A549 (cell line): ENCODE measurements at regions not wholly inside any gene's neighbourhood (a gene's known extent, or its start where the extent isn't known, plus 50 kb on each side); places are given as distances from the start of the nearest gene placed in this dataset.

Source experiments
- ATAC-seq, 2 experiments: fragments of 200-7000 bp in 1 of 2; fragments of >200 bp in 1 of 2; cut with Nextera tagmentation in 1 of 2; cut with Tn5 transposase in 1 of 2; 3 replicates each; pipeline versions ENCODE4 v1.8.0 to v1.9.1; 2018 to 2020; ENCODE audit warnings: mild to moderate bottlenecking in 1 of 2, moderate library complexity in 1 of 2
- CTCF ChIA-PET: fragments of 300-600 bp; sonication (Branson Sonifier 250); formaldehyde crosslinking; extraction: SDS; loops from one replicate; lab custom pipeline; 2021; ENCODE audit warnings: antibody characterized with exemption, inconsistent platforms; lab: Yijun Ruan, JAX
- POLR2A ChIA-PET: fragments of 350-600 bp; formaldehyde crosslinking; extraction: SDS; loops from one replicate; lab custom pipeline; 2021; ENCODE audit warnings: antibody characterized with exemption, inconsistent platforms; lab: Yijun Ruan, JAX
- DNase-seq, 2 experiments: peaks; one replicate each; pipeline versions ENCODE4 v3.0.0 to v3.0.0-alpha.2; 2011 to 2016; ENCODE audit warnings: low read depth in 1 of 2, low spot score in 1 of 2
- FAIRE-seq: peaks from 2 replicates; lab custom pipeline; 2011; peaks lifted over from hg19 to GRCh38; lab: Jason Lieb, UNC
- H3K27ac ChIP-seq, 2 experiments: fragments of >200 bp; sonication (Bioruptor Twin); formaldehyde crosslinking; 3 replicates each; pipeline ENCODE4 v1.5.1; 2016 to 2017
- H3K4me1 ChIP-seq: fragments of >200 bp; sonication (Bioruptor Twin); formaldehyde crosslinking; 3 replicates; pipeline ENCODE4 v1.6.1; 2016
- H3K4me2 ChIP-seq: fragments of >200 bp; sonication (Bioruptor Twin); formaldehyde crosslinking; 3 replicates; pipeline ENCODE4 v1.6.1; 2016
- H3K4me3 ChIP-seq: fragments of >200 bp; sonication (Bioruptor Twin); formaldehyde crosslinking; 3 replicates; pipeline ENCODE4 v1.5.1; 2016
- H3K9me3 ChIP-seq: fragments of >200 bp; sonication (Bioruptor Twin); formaldehyde crosslinking; 3 replicates; pipeline ENCODE4 v1.6.1; 2016
- BHLHE40 ChIP-seq: IDR thresholded peaks from 2 replicates; pipeline ENCODE4 v1.6.1; 2012; ENCODE audit warnings: low read depth, low read length, inconsistent platforms
- CBX2 ChIP-seq: fragments of 200-600 bp; sonication (generic); IDR thresholded peaks from 2 replicates; pipeline ENCODE4 v1.6.1; 2016; ENCODE audit warnings: low read depth, mild to moderate bottlenecking, borderline replicate concordance
- CHD2 ChIP-seq: fragments of 150-350 bp; IDR thresholded peaks from 2 replicates; pipeline ENCODE4 v1.6.1; 2014; ENCODE audit warnings: low read length; ENCODE audit not compliant: partially characterized antibody
- CHD4 ChIP-seq: fragments of 200-600 bp; sonication (generic); IDR thresholded peaks from 2 replicates; pipeline ENCODE4 v1.6.1; 2016; ENCODE audit warnings: antibody characterized with exemption, mild to moderate bottlenecking, borderline replicate concordance
- EHMT2 ChIP-seq: fragments of 200-600 bp; sonication (generic); IDR thresholded peaks from 2 replicates; pipeline ENCODE4 v1.6.1; 2016; ENCODE audit warnings: antibody characterized with exemption, low read depth, mild to moderate bottlenecking, moderate library complexity
- ELK1 ChIP-seq: fragments of 150-350 bp; IDR thresholded peaks from 2 replicates; pipeline ENCODE4 v1.6.1; 2014; ENCODE audit warnings: low read depth, mild to moderate bottlenecking, low read length
- GATA3 ChIP-seq: IDR thresholded peaks from 2 replicates; pipeline ENCODE4 v1.6.1; 2012; ENCODE audit warnings: borderline replicate concordance
- HEYL ChIP-seq: fragments of 250-450 bp; sonication (Bioruptor Pico); IDR thresholded peaks from 2 replicates; pipeline ENCODE4 v1.8.0; 2021; ENCODE audit warnings: mild to moderate bottlenecking, moderate library complexity
- HOXA7 ChIP-seq: fragments of 250-450 bp; sonication (Bioruptor Pico); IDR thresholded peaks from 2 replicates; pipeline ENCODE4 v1.5.0; 2020; ENCODE audit warnings: mild to moderate bottlenecking, moderate library complexity
- JUNB ChIP-seq: fragments of >200 bp; sonication (Bioruptor Twin); formaldehyde crosslinking; IDR thresholded peaks from 2 replicates; pipeline ENCODE4 v1.6.1; 2016
- KDM5A ChIP-seq: fragments of 200-600 bp; sonication (generic); IDR thresholded peaks from 2 replicates; pipeline ENCODE4 v1.6.1; 2016; ENCODE audit warnings: antibody characterized with exemption, mild to moderate bottlenecking
- MAFK ChIP-seq: fragments of 450-650 bp; IDR thresholded peaks from 2 replicates; pipeline ENCODE4 v1.6.1; 2014; ENCODE audit not compliant: partially characterized antibody
- MAZ ChIP-seq: fragments of 150-350 bp; IDR thresholded peaks from 2 replicates; pipeline ENCODE4 v1.6.1; 2014; ENCODE audit warnings: antibody characterized with exemption, low read depth, low read length, borderline replicate concordance
- NR3C1 ChIP-seq: fragments of >200 bp; sonication (Bioruptor Twin); formaldehyde crosslinking; IDR thresholded peaks from 3 replicates; pipeline ENCODE4 v1.6.1; 2017
- PHF8 ChIP-seq: fragments of 200-600 bp; sonication (generic); IDR thresholded peaks from 2 replicates; pipeline ENCODE4 v1.6.1; 2016; ENCODE audit warnings: low read depth, mild to moderate bottlenecking, antibody characterized with exemption, moderate library complexity, borderline replicate concordance
- POLR2A ChIP-seq: IDR thresholded peaks from 2 replicates; pipeline ENCODE4 v1.6.1; 2012; ENCODE audit warnings: mild to moderate bottlenecking, low read length
- RFX5 ChIP-seq: fragments of 450-650 bp; IDR thresholded peaks from 2 replicates; pipeline ENCODE4 v1.7.1; 2014; ENCODE audit warnings: antibody characterized with exemption, mild to moderate bottlenecking, moderate library complexity
- TFCP2L1 ChIP-seq: fragments of 250-450 bp; sonication (Bioruptor Pico); IDR thresholded peaks from 2 replicates; pipeline ENCODE4 v1.5.0; 2021; ENCODE audit warnings: mild to moderate bottlenecking
- USF2 ChIP-seq: fragments of 450-650 bp; IDR thresholded peaks from 2 replicates; pipeline ENCODE4 v1.6.1; 2014; ENCODE audit warnings: antibody characterized with exemption
- ZC3H11A ChIP-seq: fragments of 450-650 bp; IDR thresholded peaks from 2 replicates; pipeline ENCODE4 v1.6.1; 2014; ENCODE audit warnings: antibody characterized with exemption, mild to moderate bottlenecking
- WGBS: methylation state at CpG from one replicate; pipeline ENCODE4 v1.1.6; 2017; ENCODE audit errors: missing lambda C conversion rate; 5-methylcytosine and 5-hydroxymethylcytosine counted together
- TF ChIP-seq, protein P1 (sequence below): fragments of >200 bp; sonication (Bioruptor Twin); formaldehyde crosslinking; IDR thresholded peaks from 2 replicates; pipeline ENCODE4 v1.6.1; 2016
- TF ChIP-seq, protein P2 (sequence below): IDR thresholded peaks from 2 replicates; pipeline ENCODE4 v1.6.1; 2012; ENCODE audit warnings: low read depth, borderline replicate concordance
- TF ChIP-seq, protein P3 (sequence below): fragments of >200 bp; sonication (Bioruptor Twin); formaldehyde crosslinking; IDR thresholded peaks from 3 replicates; pipeline ENCODE4 v1.5.1; 2016

DNA sequence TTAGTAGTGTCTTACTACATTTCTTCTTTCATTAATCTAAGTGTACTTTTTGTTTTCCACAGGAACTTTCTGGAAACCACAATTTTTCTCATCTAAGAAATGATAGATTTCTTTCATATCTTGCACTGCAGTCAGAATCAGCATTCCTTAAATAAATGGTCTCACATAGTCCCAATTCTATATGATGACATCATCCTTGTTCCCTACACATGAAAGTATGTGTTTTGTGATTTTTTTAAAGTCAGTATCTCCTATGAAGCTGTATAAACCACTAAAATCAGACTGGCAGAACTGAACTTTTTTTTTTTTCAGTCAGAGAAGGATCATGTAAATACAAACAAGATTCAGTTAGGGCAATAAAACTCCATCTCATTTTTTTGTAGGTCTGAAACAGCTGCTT, 742.6 kb upstream of the CXADR start:
- CTCF ChIA-PET = no interaction called here
- Histone ChIP-seq H3K4me3 (no peak overlapping the region), H3K4me2 (no peak overlapping the region), H3K9me3 (no peaks in the 10 kb centered on the region), H3K4me1 (no peaks in the 10 kb centered on the region), H3K27ac (no peak overlapping the region)
- FAIRE-seq = no peak
- POLR2A ChIA-PET = no interaction called here
- DNase-seq = no peak
- TF ChIP-seq JUNB (no peak), USF2 (no peak), MAZ (no peak), PHF8 (no peak), HOXA7 (CRISPR knock-in tag) (no peak), NR3C1 (no peak), ZC3H11A (no peak)
- TF ChIP-seq, protein P1, sequence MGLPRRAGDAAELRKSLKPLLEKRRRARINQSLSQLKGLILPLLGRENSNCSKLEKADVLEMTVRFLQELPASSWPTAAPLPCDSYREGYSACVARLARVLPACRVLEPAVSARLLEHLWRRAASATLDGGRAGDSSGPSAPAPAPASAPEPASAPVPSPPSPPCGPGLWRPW = no peak
- no peak for ATAC-seq

- FAIRE-seq (no peak), DNase-seq (no peak), ATAC-seq (no peak)
- no peak for TF ChIP-seq CHD4
- TF ChIP-seq NR3C1 = no peak
- no peak for TF ChIP-seq CHD2
- no peak for TF ChIP-seq BHLHE40
- no peak for TF ChIP-seq POLR2A
- Histone ChIP-seq H3K4me2 (no peak overlapping the region), H3K9me3 (no peaks in the 10 kb centered on the region), H3K27ac (no peak overlapping the region), H3K4me1 (no peaks in the 10 kb centered on the region), H3K4me3 (no peak overlapping the region)
- WGBS = 21% methylated on average over 1 of the region's 1 CpG
- CTCF ChIA-PET = no interaction called here
- POLR2A ChIA-PET = no interaction called here
These were observed 739.6 kb upstream of the CXADR start for GRCh38 chr21:16773206-16773605.

DNA sequence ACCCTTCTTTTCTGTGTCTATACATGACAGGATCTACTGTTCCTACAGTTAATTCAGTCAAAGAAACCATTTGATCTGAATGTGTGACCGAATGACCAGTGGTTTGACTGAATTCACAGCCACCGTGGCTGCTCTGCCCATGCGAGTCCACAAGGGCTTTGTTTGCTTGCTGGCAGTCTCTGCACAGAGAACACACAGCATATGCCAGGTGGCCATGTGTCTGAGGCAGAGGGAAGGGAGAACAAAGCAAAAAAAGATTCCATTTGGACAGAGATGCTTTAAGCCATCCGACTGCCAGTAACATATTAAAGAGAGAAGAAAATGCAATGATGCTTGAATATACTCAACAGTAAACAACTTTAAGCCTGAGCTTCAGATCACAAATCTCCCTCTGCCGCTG, 737.8 kb upstream of the CXADR start:
- no peak for TF ChIP-seq CBX2
- TF ChIP-seq RFX5 = no peak
- TF ChIP-seq TFCP2L1 (CRISPR knock-in tag) = no peak
- TF ChIP-seq GATA3 = no peak
- no peak for TF ChIP-seq BHLHE40
- TF ChIP-seq, protein P2, sequence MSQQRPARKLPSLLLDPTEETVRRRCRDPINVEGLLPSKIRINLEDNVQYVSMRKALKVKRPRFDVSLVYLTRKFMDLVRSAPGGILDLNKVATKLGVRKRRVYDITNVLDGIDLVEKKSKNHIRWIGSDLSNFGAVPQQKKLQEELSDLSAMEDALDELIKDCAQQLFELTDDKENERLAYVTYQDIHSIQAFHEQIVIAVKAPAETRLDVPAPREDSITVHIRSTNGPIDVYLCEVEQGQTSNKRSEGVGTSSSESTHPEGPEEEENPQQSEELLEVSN = no peak
- no peak for TF ChIP-seq MAFK
- TF ChIP-seq HEYL = no peak
- no peak for TF ChIP-seq ELK1
- no peak for TF ChIP-seq EHMT2
- TF ChIP-seq PHF8 = no peak
- no peak for TF ChIP-seq KDM5A
- TF ChIP-seq, protein P3, sequence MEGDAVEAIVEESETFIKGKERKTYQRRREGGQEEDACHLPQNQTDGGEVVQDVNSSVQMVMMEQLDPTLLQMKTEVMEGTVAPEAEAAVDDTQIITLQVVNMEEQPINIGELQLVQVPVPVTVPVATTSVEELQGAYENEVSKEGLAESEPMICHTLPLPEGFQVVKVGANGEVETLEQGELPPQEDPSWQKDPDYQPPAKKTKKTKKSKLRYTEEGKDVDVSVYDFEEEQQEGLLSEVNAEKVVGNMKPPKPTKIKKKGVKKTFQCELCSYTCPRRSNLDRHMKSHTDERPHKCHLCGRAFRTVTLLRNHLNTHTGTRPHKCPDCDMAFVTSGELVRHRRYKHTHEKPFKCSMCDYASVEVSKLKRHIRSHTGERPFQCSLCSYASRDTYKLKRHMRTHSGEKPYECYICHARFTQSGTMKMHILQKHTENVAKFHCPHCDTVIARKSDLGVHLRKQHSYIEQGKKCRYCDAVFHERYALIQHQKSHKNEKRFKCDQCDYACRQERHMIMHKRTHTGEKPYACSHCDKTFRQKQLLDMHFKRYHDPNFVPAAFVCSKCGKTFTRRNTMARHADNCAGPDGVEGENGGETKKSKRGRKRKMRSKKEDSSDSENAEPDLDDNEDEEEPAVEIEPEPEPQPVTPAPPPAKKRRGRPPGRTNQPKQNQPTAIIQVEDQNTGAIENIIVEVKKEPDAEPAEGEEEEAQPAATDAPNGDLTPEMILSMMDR = no peak
- Histone ChIP-seq H3K4me1 (no peaks in the 10 kb centered on the region), H3K9me3 (no peaks in the 10 kb centered on the region), H3K4me3 (no peak overlapping the region), H3K4me2 (no peak overlapping the region), H3K27ac (no peak overlapping the region)
- ATAC-seq = no peak
- DNase-seq = no peak
- CTCF ChIA-PET = no interaction called here
- WGBS = 56% methylated on average over 5 of the region's 5 CpGs
- no peak for FAIRE-seq
- POLR2A ChIA-PET = no interaction called here
